MM.1S (cell line): ENCODE measurements at regions not wholly inside any gene's neighbourhood (a gene's known extent, or its start where the extent isn't known, plus 50 kb on each side); places are given as distances from the start of the nearest gene placed in this dataset.

Experiments used
- EZH2 ChIP-seq: fragments of 300-600 bp; sonication (generic); optimal IDR thresholded peaks from 2 replicates; pipeline ENCODE3; 2017; ENCODE audit warnings: low read depth, mild to moderate bottlenecking, antibody characterized with exemption, low read length, mixed read lengths
- EZH2phosphoT487 ChIP-seq: fragments of 300-600 bp; sonication (generic); IDR thresholded peaks from 2 replicates; pipeline ENCODE4 v1.6.1; 2018; ENCODE audit warnings: antibody characterized with exemption, low read length
- TF ChIP-seq, protein P1 (sequence below): fragments of 300-600 bp; sonication (generic); IDR thresholded peaks from 2 replicates; pipeline ENCODE4 v1.5.1; 2016; ENCODE audit warnings: antibody characterized with exemption, low read length, mixed read lengths

DNA sequence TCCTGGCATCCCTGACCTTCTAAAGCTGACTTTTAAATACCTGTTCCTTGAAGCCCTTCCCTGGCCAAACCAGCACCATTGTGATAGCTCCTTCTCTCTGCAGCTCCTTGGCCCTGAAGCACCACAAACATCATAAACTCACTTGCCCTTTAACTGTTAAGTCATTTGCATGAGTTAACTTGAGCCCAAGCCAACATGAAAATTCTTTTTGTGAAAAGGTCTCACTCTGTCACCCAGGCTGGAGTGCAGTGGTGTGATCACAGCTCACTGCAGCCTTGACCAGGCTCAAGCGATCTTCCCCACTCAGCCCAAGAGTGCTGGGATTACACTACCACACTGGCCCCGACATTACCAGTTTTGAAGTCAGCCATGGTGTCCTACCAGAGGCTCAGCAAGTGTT is 87.8 kb downstream of the ZIC5 start:
- TF ChIP-seq, protein P1, sequence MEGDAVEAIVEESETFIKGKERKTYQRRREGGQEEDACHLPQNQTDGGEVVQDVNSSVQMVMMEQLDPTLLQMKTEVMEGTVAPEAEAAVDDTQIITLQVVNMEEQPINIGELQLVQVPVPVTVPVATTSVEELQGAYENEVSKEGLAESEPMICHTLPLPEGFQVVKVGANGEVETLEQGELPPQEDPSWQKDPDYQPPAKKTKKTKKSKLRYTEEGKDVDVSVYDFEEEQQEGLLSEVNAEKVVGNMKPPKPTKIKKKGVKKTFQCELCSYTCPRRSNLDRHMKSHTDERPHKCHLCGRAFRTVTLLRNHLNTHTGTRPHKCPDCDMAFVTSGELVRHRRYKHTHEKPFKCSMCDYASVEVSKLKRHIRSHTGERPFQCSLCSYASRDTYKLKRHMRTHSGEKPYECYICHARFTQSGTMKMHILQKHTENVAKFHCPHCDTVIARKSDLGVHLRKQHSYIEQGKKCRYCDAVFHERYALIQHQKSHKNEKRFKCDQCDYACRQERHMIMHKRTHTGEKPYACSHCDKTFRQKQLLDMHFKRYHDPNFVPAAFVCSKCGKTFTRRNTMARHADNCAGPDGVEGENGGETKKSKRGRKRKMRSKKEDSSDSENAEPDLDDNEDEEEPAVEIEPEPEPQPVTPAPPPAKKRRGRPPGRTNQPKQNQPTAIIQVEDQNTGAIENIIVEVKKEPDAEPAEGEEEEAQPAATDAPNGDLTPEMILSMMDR: no peak
- no peak for TF ChIP-seq EZH2phosphoT487
- TF ChIP-seq EZH2: no peak
